ENCODE measurements at regions not wholly inside any gene's neighbourhood (a gene's known extent, or its start where the extent isn't known, plus 50 kb on each side); places are given as distances from the start of the nearest gene placed in this dataset.

- no peak overlapping the region for H3K4me3 ChIP-seq (ENCODE audit: control insufficient read depth, low read depth, low read length)
- DNase-seq (ENCODE audit: low read depth), result peak; percentile 88
- TF ChIP-seq CTCF (conservative IDR thresholded peaks at IDR 0.05; ENCODE audit: control insufficient read depth, insufficient read depth, low read depth, low read length), result peak; percentile 29
These were observed 152.6 kb upstream of the MSX2 start for GRCh38 chr5:174571662-174572397.

GRCh38 chr5:174572591-174572990 is 151.8 kb upstream of the MSX2 start:
- DNase-seq (ENCODE audit: low read depth), result peak; percentile 8
- H3K4me3 ChIP-seq (ENCODE audit: control insufficient read depth, low read depth, low read length), result no peak overlapping the region
- no peak for TF ChIP-seq CTCF (conservative IDR thresholded peaks at IDR 0.05; ENCODE audit: control insufficient read depth, insufficient read depth, low read depth, low read length)

GRCh38 chr5:174573221-174573994 is 151.0 kb upstream of the MSX2 start:
- no peak for DNase-seq (ENCODE audit: low read depth)
- TF ChIP-seq CTCF (conservative IDR thresholded peaks at IDR 0.05; ENCODE audit: control insufficient read depth, insufficient read depth, low read depth, low read length), result no peak
- no peak overlapping the region for H3K4me3 ChIP-seq (ENCODE audit: control insufficient read depth, low read depth, low read length)

- no peak for DNase-seq (ENCODE audit: low read depth)
- H3K4me3 ChIP-seq (ENCODE audit: control insufficient read depth, low read depth, low read length), result no peak overlapping the region
- no peak for TF ChIP-seq CTCF (conservative IDR thresholded peaks at IDR 0.05; ENCODE audit: control insufficient read depth, insufficient read depth, low read depth, low read length)
These were observed 149.3 kb upstream of the MSX2 start for GRCh38 chr5:174575043-174575442.

- DNase-seq (ENCODE audit: low read depth), result no peak
- TF ChIP-seq CTCF (conservative IDR thresholded peaks at IDR 0.05; ENCODE audit: control insufficient read depth, insufficient read depth, low read depth, low read length), result no peak
- H3K4me3 ChIP-seq (ENCODE audit: control insufficient read depth, low read depth, low read length), result no peak overlapping the region
These were observed 148.3 kb upstream of the MSX2 start for GRCh38 chr5:174576042-174576441.

GRCh38 chr5:174581479-174581878 is 142.9 kb upstream of the MSX2 start:
- peak; percentile 5 for DNase-seq (ENCODE audit: low read depth)
- no peak overlapping the region for H3K4me3 ChIP-seq (ENCODE audit: control insufficient read depth, low read depth, low read length)
- peak; percentile 26 for TF ChIP-seq CTCF (conservative IDR thresholded peaks at IDR 0.05; ENCODE audit: control insufficient read depth, insufficient read depth, low read depth, low read length)

Data from fibroblast of mammary gland (primary cell).